Loucy (cell line): ENCODE measurements at regions not wholly inside any gene's neighbourhood (a gene's known extent, or its start where the extent isn't known, plus 50 kb on each side); places are given as distances from the start of the nearest gene placed in this dataset.

Source experiments
- CTCF ChIP-seq: fragments of 200-600 bp; sonication (generic); conservative IDR thresholded peaks from 2 replicates; pipeline ENCODE4 v1.5.1; 2014; ENCODE audit warnings: mild to moderate bottlenecking, antibody characterized with exemption, low read length
- EZH2phosphoT487 ChIP-seq: fragments of 200-600 bp; IDR thresholded peaks from 2 replicates; pipeline ENCODE4 v1.6.1; 2018; ENCODE audit warnings: antibody characterized with exemption, mild to moderate bottlenecking, moderate library complexity, borderline replicate concordance

- no peak for TF ChIP-seq CTCF
- no peak for TF ChIP-seq EZH2phosphoT487
These were observed 681.0 kb upstream of the GJE1 start for GRCh38 chr6:141451511-141452353.
